Astrocyte of the spinal cord (primary cell): ENCODE measurements at regions not wholly inside any gene's neighbourhood (a gene's known extent, or its start where the extent isn't known, plus 50 kb on each side); places are given as distances from the start of the nearest gene placed in this dataset.
"Not testable (repeated sequence)": the region's sequence is repeated elsewhere in the genome, so short reads cannot be mapped to it uniquely, and the experiment has no call there.

ENCODE experiments used
- DNase-seq: peaks from one replicate; pipeline ENCODE4 v3.0.0; 2011; ENCODE audit warnings: low read depth, low spot score
- H3K4me3 ChIP-seq: 2 replicates; pipeline ENCODE4 v1.5.1; 2011; ENCODE audit warnings: low read depth, mild to moderate bottlenecking, low read length, moderate library complexity
- in situ Hi-C: cut with HindIII; loops from 2 replicates; pipeline ENCODE4 v1.10.0; 2017; ENCODE audit warnings: low sequenced_read_pairs
- TF ChIP-seq, protein P1 (sequence below): IDR thresholded peaks from 2 replicates; pipeline ENCODE4 v1.5.1; 2012; ENCODE audit warnings: low read depth, mild to moderate bottlenecking, low read length, inconsistent platforms

DNA sequence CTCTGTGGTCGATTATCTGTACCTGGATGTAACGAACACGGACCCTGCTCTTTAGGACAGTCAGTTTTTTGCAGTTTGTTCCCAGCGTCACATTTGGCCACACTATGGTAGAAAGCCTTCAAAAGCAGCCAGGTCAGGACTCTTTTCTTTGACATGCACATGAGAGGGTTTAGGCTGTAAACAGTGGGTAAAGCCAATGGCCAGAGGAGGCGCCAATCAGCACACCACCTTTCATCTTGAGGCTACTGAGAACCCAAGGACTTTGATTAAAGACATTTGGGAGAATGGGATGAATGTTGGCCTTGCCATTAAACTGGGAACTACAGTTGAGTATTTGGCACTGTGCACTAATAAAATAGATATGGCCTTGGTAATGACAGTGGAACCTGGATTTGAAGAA, 225.9 kb downstream of the OXSM start:
- in situ Hi-C loops = no loop called here
- DNase-seq = no peak
- H3K4me3 ChIP-seq = no peak overlapping the region
- TF ChIP-seq, protein P1, sequence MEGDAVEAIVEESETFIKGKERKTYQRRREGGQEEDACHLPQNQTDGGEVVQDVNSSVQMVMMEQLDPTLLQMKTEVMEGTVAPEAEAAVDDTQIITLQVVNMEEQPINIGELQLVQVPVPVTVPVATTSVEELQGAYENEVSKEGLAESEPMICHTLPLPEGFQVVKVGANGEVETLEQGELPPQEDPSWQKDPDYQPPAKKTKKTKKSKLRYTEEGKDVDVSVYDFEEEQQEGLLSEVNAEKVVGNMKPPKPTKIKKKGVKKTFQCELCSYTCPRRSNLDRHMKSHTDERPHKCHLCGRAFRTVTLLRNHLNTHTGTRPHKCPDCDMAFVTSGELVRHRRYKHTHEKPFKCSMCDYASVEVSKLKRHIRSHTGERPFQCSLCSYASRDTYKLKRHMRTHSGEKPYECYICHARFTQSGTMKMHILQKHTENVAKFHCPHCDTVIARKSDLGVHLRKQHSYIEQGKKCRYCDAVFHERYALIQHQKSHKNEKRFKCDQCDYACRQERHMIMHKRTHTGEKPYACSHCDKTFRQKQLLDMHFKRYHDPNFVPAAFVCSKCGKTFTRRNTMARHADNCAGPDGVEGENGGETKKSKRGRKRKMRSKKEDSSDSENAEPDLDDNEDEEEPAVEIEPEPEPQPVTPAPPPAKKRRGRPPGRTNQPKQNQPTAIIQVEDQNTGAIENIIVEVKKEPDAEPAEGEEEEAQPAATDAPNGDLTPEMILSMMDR = no peak

DNA sequence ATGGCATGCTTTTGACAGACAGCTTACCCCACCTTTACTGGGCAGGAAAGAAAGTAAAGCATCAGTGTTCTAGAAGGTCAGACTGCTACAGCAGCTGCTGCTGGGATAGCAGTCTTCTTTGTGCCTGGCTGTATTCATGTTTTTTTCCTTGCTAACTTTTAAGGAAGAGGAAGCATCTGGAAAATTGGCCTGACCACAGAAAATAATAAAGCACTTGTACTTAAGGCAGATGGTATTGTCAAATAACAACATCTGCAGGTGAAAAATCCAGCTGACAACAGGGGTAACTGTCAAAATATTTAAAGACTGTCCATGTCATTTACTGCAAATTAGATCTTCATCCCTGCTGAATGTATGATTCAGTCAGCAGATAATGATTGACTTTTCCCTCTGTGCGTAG, 229.0 kb downstream of the OXSM start:
- TF ChIP-seq, protein P1 = no peak
- in situ Hi-C loops = no loop called here
- no peak overlapping the region for H3K4me3 ChIP-seq
- no peak for DNase-seq

DNA sequence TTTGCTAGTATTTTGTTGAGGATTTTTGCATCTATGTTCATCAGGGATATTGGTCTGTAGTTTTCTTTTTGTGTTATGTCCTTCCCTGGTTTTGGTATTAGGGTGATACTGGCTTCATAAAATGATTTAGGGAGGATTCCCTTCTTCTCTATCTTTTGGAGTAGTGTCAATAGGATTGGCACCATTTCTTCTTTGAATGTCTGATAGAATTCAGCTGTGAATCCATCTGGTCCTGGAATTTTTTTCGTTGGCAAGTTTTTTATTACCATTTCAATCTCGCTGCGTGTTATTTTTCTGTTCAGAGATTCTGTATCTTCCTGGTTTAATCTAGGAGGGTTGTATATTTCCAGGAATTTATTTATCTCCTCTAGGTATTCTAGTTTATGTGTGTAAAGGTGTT, 234.3 kb downstream of the OXSM start:
- H3K4me3 ChIP-seq, DNase-seq, in situ Hi-C loops: not testable (repeated sequence)

DNA sequence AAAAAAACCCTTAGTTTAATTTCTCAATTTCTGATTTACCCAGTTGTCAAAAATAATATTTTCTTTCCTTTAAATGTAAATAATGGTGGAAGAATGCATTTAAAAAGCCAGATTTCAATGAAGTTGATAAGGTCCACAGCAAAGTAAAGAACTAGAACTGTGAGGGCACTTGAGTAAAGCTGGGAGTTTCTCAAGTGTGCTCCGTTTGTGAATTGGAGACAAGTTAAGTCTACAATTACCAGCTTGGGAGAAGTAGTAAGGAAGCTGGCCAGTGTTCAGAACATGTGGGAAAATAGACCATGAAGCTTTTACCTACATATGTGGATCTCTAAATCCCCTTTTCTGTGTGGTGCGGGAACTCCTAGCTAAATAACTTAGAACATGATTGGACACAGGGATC, 239.4 kb downstream of the OXSM start:
- in situ Hi-C loops = no loop called here
- TF ChIP-seq, protein P1 = no peak
- H3K4me3 ChIP-seq = no peak overlapping the region

DNA sequence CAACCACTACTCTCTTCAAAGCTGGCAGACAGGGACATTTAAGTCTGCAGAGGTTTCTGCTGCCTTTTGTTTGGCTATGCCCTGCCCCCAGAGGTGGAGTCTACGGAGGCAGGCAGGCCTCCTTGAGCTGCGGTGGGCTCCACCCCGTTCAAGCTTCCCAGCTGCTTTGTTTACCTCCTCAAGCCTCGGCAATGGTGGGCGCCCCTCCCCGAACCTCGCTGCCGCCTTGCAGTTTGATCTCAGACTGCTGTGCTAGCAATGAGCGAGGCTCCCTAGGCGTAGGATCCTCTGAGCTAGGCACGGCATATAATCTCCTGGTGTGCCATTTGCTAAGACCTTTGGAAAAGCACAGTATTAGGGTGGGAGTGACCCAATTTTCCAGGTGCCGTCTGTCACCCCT, 252.2 kb downstream of the OXSM start:
- in situ Hi-C loops, DNase-seq, H3K4me3 ChIP-seq: not testable (repeated sequence)

More for the DNA sequence above, 239.4 kb downstream of the OXSM start:
- no peak for DNase-seq

DNA sequence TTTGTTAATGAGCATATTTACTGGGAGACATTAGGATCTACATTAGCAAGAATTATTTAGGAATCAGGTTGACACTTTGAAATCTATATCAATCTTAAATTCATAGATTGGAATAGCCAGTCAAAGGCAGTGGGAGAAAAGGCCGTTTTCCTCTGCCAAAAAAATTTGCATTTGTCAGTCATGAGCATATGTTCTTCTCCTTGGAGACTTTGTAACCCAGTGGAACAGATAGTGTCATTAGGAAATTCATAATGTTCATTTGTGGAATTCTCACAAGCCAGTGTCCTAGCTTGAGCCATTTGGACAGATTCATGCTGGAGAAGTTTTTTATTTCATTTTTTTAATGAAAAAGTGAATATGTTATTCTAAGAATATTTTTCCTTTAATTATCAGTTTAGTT, 260.1 kb downstream of the OXSM start:
- TF ChIP-seq, protein P1 = no peak
- H3K4me3 ChIP-seq = no peak overlapping the region
- in situ Hi-C loops = no loop called here
- no peak for DNase-seq

DNA sequence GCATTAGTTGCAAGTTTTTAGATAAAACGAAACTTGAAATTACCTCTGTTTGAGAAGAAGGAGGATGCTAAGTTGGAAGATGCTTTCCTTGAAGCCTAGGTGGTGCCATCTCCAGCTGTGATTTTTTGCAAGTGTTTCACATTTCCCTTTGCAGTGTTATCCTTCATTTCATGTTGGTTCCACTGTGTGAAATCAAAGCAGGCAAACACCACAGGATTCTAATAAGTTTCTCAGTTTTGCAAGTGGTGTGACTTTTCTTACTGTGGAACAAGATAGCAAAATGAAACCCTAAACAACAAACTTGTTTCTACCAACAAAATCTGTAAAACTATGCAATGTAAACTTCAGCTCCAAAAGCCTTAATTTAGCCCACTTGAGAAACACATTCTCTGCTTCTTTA, 260.9 kb downstream of the OXSM start:
- TF ChIP-seq, protein P1 = no peak
- in situ Hi-C loops = no loop called here
- DNase-seq = no peak

DNA sequence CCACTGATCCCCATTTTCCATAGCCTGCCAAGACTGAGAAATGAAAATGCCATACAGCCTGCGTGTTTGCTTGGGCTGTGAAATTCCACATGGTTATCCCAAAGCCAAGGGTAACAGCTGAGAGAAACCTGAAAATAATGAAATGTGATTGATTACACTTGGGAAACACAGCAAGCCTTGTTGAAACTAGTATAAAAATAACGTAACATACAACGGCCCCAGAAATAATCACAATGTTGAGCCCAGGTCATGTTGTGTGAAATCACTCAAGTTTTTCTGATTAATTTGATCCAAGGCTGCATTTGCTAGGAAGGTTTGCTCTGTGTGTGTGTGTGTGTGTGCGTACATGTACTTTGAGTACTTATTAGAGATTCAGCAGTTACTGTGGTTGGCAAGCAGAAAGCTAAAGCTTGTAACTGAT, 269.0 kb downstream of the OXSM start:
- in situ Hi-C loops = no loop called here
- TF ChIP-seq, protein P1 = no peak
- no peak for DNase-seq
- H3K4me3 ChIP-seq = no peak overlapping the region

More for the DNA sequence above, 260.9 kb downstream of the OXSM start:
- no peak overlapping the region for H3K4me3 ChIP-seq
